ENCODE measurements at regions not wholly inside any gene's neighbourhood (a gene's known extent, or its start where the extent isn't known, plus 50 kb on each side); places are given as distances from the start of the nearest gene placed in this dataset.

- TF ChIP-seq CTCF (IDR thresholded peaks at IDR 0.05; ENCODE audit: low read depth, low read length, poor library complexity, severe bottlenecking) (no peak), EZH2phosphoT487 (IDR thresholded peaks at IDR 0.05; ENCODE audit: borderline replicate concordance, low read length) (no peak)
Measured at GRCh38 chr5:61599370-61600122, 267.5 kb downstream of the ZSWIM6 start.

Measured in DOHH2 (cell line).